T-cell (primary cell): ENCODE measurements at regions not wholly inside any gene's neighbourhood (a gene's known extent, or its start where the extent isn't known, plus 50 kb on each side); places are given as distances from the start of the nearest gene placed in this dataset.

ENCODE experiments used
- ATAC-seq, 4 experiments: fragments of 200-7000 bp in 3 of 4; fragments of 150-1000 bp in 1 of 4; cut with Tn5 transposase; replicated peaks in 1 of 4; 1 replicate in 3 of 4; 2 replicates in 1 of 4; pipeline ENCODE4 v1.10.0; 2021; ENCODE audit warnings: moderate library complexity in 3 of 4, mild to moderate bottlenecking in 2 of 4, moderate number of reproducible peaks in 1 of 4
- CTCF ChIA-PET, 2 donors: fragments of 300-600 bp; sonication (Branson Sonifier 250); formaldehyde crosslinking; loops; one replicate each; lab custom pipeline; 2022; ENCODE audit warnings: antibody characterized with exemption in 2 of 2; lab: Charles Lee
- POLR2A ChIA-PET, 2 donors: fragments of 300-600 bp; sonication (Branson Sonifier 250); formaldehyde crosslinking; loops; one replicate each; lab custom pipeline; 2022; ENCODE audit warnings: antibody characterized with exemption in 2 of 2; lab: Charles Lee
- DNase-seq, 35 experiments: peaks; one replicate each; pipeline versions ENCODE4 v3.0.0 to v3.0.0-alpha.2; 2013 to 2023
- H3K27ac ChIP-seq: one replicate; pipeline ENCODE4 v1.5.1; 2013; ENCODE audit warnings: low read length
- H3K27me3 ChIP-seq, 2 experiments: replicated peaks in 1 of 2; 1 replicate in 1 of 2; 2 replicates in 1 of 2; pipeline versions ENCODE4 v1.6.1 to v1.7.0; 2013; ENCODE audit warnings: low read length in 1 of 2, mixed read lengths in 1 of 2; ENCODE audit not compliant: control insufficient read depth in 2 of 2, insufficient read depth in 2 of 2; ENCODE audit errors: extremely low read depth in 1 of 2
- H3K36me3 ChIP-seq, 2 donors: 1 replicate in 1 of 2; 2 replicates in 1 of 2; pipeline versions ENCODE4 v1.6.1 to v1.7.0; 2013; ENCODE audit warnings: low read length in 1 of 2; ENCODE audit not compliant: control insufficient read depth in 2 of 2, insufficient read depth in 1 of 2; ENCODE audit errors: extremely low read depth in 1 of 2
- H3K4me1 ChIP-seq, 2 experiments: 1 replicate in 1 of 2; 2 replicates in 1 of 2; pipeline versions ENCODE4 v1.6.1 to v1.7.0; 2013; ENCODE audit warnings: low read length in 2 of 2, mixed read lengths in 1 of 2; ENCODE audit not compliant: insufficient read depth in 2 of 2, control insufficient read depth in 1 of 2; ENCODE audit errors: extremely low read depth in 1 of 2
- H3K4me3 ChIP-seq, 2 donors: 1 replicate in 1 of 2; 2 replicates in 1 of 2; pipeline versions ENCODE4 v1.5.1 to v1.7.0; 2013; ENCODE audit warnings: mild to moderate bottlenecking in 2 of 2, low read length in 1 of 2, moderate library complexity in 1 of 2; ENCODE audit not compliant: control insufficient read depth in 1 of 2; ENCODE audit errors: extremely low read depth in 1 of 2
- H3K9me3 ChIP-seq: 2 replicates; pipeline ENCODE4 v1.7.0; 2013
- H3K27ac Mint-ChIP-seq, 2 donors: one replicate each; pipeline ENCODE4 v1.8.0; 2020 to 2021; ENCODE audit warnings: mild to moderate bottlenecking in 2 of 2, mixed read lengths in 2 of 2
- H3K27me3 Mint-ChIP-seq, 2 donors: one replicate each; pipeline ENCODE4 v1.8.0; 2021 to 2022; ENCODE audit warnings: mixed read lengths in 2 of 2
- H3K36me3 Mint-ChIP-seq: one replicate; pipeline ENCODE4 v1.8.0; 2021; ENCODE audit warnings: mixed read lengths
- H3K4me1 Mint-ChIP-seq, 3 donors: one replicate each; pipeline ENCODE4 v1.8.0; 2020 to 2022; ENCODE audit warnings: mixed read lengths in 3 of 3, mild to moderate bottlenecking in 1 of 3
- H3K4me3 Mint-ChIP-seq, 3 donors: one replicate each; pipeline ENCODE4 v1.8.0; 2020 to 2022; ENCODE audit warnings: mild to moderate bottlenecking in 3 of 3, mixed read lengths in 3 of 3, moderate library complexity in 3 of 3
- H3K9me3 Mint-ChIP-seq, 3 donors: one replicate each; pipeline ENCODE4 v1.8.0; 2020 to 2022; ENCODE audit warnings: mixed read lengths in 3 of 3
- WGBS: methylation state at CpG from one replicate; pipeline ENCODE4 v1.1.5; 2013; ENCODE audit warnings: missing lambda C conversion rate; ENCODE audit not compliant: insufficient coverage; 5-methylcytosine and 5-hydroxymethylcytosine counted together

DNA sequence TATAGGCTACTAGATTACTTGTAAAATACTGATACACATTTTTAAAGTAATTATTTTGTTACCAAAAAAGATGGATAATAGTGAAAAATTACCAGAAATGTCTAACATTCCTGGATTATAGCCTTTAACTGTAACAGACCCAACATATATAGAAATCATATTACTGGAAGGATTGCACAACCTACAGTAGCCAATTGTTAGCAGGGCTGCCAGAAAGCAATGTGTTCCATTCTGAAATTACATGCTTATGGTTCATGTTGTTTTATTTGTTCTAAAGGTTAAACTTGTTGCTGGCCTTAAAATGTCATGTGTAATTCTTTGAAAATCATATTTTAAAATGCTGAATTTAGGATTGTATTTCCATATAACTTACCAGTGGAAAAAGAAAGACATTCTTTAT, 793.6 kb upstream of the ACVR2A start:
- no peaks in the 10 kb centered on the region for H3K36me3 Mint-ChIP-seq
- H3K4me1 Mint-ChIP-seq = no peaks in the 10 kb centered on the region
- no peak for ATAC-seq
- no peak overlapping the region for H3K4me3 ChIP-seq
- ChIA-PET POLR2A (no interaction called here), CTCF (no interaction called here)
- H3K27ac Mint-ChIP-seq = no peak overlapping the region
- peaks cover 0 to 4% of the 10 kb centered on the region in 2 experiments for H3K27me3 ChIP-seq
- no peaks in the 10 kb centered on the region for H3K36me3 ChIP-seq
- H3K27me3 Mint-ChIP-seq = peaks cover 0 to 6% of the 10 kb centered on the region in 2 donors
- H3K9me3 ChIP-seq = no peaks in the 10 kb centered on the region
- no peak for DNase-seq
- H3K4me3 Mint-ChIP-seq = no peak overlapping the region
- no peaks in the 10 kb centered on the region for H3K4me1 ChIP-seq
- no peak overlapping the region for H3K27ac ChIP-seq
- H3K9me3 Mint-ChIP-seq = no peaks in the 10 kb centered on the region

DNA sequence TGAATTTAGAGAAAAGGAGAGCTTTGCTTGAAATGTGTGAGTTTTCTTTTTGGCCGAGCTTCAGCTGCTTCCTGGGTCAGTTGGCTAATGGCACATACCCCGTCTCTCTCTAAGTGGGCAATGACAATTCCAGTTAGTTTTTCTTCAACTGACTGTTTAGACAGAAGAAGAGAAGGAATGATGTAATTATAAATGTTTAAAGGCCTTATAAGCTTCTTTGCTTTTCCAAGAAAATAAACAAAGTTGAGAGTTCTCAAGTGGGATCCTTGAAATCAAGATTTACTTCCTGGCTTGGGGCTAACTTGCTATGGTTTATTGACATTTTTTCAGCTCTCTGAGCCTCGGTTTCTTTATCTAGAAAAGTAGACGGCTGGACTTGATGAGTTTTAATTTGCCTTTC, 794.9 kb upstream of the ACVR2A start:
- ATAC-seq (no peak), DNase-seq (no peak)
- Histone ChIP-seq H3K9me3 (no peaks in the 10 kb centered on the region), H3K4me1 (no peaks in the 10 kb centered on the region), H3K27me3 (peaks cover 0 to 4% of the 10 kb centered on the region in 2 experiments), H3K4me3 (no peak overlapping the region), H3K27ac (no peak overlapping the region), H3K36me3 (no peaks in the 10 kb centered on the region)
- Mint-ChIP-seq H3K36me3 (no peaks in the 10 kb centered on the region), H3K4me3 (no peak overlapping the region), H3K4me1 (peaks cover 0 to 2% (median 0%) of the 10 kb centered on the region in 3 donors), H3K9me3 (no peaks in the 10 kb centered on the region), H3K27ac (no peak overlapping the region), H3K27me3 (peaks cover 0 to 6% of the 10 kb centered on the region in 2 donors)
- WGBS = 90% methylated on average over 2 of the region's 4 CpGs
- POLR2A ChIA-PET = no interaction called here
- CTCF ChIA-PET = interaction anchor here (0.6 to 3.6 kb wide), 2 partner anchors 17 to 861 kb away, joined by 3 to 27 read pairs; no protein-coding TSS in a partner anchor

DNA sequence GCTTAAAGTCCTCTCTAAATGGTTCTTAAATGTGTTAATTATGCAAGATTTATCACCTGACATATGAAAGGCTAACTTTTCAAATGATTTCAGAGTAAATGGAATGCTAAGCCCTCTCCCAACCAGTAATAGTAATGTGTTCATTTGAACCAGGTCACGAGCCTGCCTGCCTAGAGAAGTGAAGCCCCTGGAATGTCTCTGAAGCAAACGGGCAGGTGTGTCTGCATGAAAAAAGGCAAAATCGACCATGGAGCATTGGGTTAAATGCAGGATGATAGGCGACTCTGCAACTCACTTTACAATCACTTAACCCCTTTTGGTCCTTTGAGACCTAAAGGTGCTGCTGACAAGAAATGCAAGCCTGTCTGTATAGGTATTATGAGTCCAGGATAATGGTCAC, 798.4 kb upstream of the ACVR2A start:
- ChIA-PET POLR2A (no interaction called here), CTCF (interaction anchor here (0.7 to 3.6 kb wide), 6 partner anchors 9 to 1985 kb away, joined by 3 to 27 read pairs (median 4); no protein-coding TSS in a partner anchor)
- Mint-ChIP-seq H3K4me1 (peaks cover 0 to 2% (median 0%) of the 10 kb centered on the region in 3 donors), H3K27ac (no peak overlapping the region), H3K36me3 (no peaks in the 10 kb centered on the region), H3K9me3 (no peaks in the 10 kb centered on the region), H3K27me3 (no peaks in the 10 kb centered on the region), H3K4me3 (no peak overlapping the region)
- no CpG with 5 or more reads among the region's 4 CpGs for WGBS
- Histone ChIP-seq H3K27me3 (no peaks in the 10 kb centered on the region), H3K9me3 (no peaks in the 10 kb centered on the region), H3K4me1 (no peaks in the 10 kb centered on the region), H3K36me3 (no peaks in the 10 kb centered on the region), H3K4me3 (no peak overlapping the region), H3K27ac (no peak overlapping the region)
- ATAC-seq = no peak
- no peak for DNase-seq

DNA sequence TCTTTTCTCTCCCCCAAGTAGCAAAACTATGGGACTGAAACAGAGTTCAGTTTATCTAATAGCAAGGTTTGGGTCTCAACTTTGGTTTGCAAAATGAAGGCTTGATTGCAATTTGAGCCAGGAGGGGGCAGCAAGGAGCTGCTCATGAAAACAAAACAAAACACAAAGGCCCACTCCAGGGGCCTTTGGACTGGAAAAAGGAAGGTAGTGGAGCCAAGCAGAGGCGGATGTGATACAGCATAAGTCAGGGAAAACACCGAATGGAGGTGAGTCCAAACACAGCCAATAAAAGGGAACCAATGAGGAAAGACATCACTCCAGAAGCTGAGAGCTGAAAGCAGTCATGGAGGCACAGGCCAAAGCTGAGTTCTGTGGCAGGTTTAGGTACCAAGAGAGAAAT, 799.7 kb upstream of the ACVR2A start:
- peak overlapping the region in 1 of 2 donors; percentile 20 for H3K27ac Mint-ChIP-seq
- no peaks in the 10 kb centered on the region for H3K36me3 ChIP-seq
- DNase-seq (peak in 25 of 35 experiments; percentile 0 to 49 (median 12)), ATAC-seq (no peak)
- peaks cover 0 to 2% (median 0%) of the 10 kb centered on the region in 3 donors for H3K4me1 Mint-ChIP-seq
- H3K36me3 Mint-ChIP-seq = no peaks in the 10 kb centered on the region
- H3K9me3 ChIP-seq = no peaks in the 10 kb centered on the region
- H3K27me3 Mint-ChIP-seq = no peaks in the 10 kb centered on the region
- no peak overlapping the region for H3K27ac ChIP-seq
- CTCF ChIA-PET = interaction anchor here (0.5 to 4.3 kb wide), 10 partner anchors 44 to 1462 kb away, joined by 3 to 73 read pairs (median 4); no protein-coding TSS in a partner anchor
- WGBS = 37% methylated on average over 2 of the region's 2 CpGs
- H3K4me3 Mint-ChIP-seq = no peak overlapping the region
- H3K27me3 ChIP-seq = no peaks in the 10 kb centered on the region
- no peak overlapping the region for H3K4me3 ChIP-seq
- POLR2A ChIA-PET = interaction anchor here in 1 of 2 donors (0.7 kb wide), 1 partner anchor 96 kb away, joined by 3 read pairs; no protein-coding TSS in a partner anchor
- H3K4me1 ChIP-seq = no peaks in the 10 kb centered on the region
- H3K9me3 Mint-ChIP-seq = no peaks in the 10 kb centered on the region

- no peaks in the 10 kb centered on the region for H3K4me1 ChIP-seq
- no peaks in the 10 kb centered on the region for H3K9me3 ChIP-seq
- Mint-ChIP-seq H3K36me3 (no peaks in the 10 kb centered on the region), H3K27me3 (peaks cover 0 to 5% of the 10 kb centered on the region in 2 donors), H3K27ac (no peak overlapping the region), H3K4me1 (peaks cover 0 to 6% (median 5%) of the 10 kb centered on the region in 3 donors), H3K9me3 (no peaks in the 10 kb centered on the region), H3K4me3 (no peak overlapping the region)
- H3K27ac ChIP-seq = no peak overlapping the region
- ChIA-PET POLR2A (no interaction called here), CTCF (interaction anchor here in 1 of 2 donors (1.4 kb wide), 1 partner anchor 870 kb away, joined by 9 read pairs; no protein-coding TSS in a partner anchor)
- no peak for ATAC-seq
- H3K27me3 ChIP-seq = no peaks in the 10 kb centered on the region
- WGBS = no CpG with 5 or more reads among the region's 1 CpG
- H3K36me3 ChIP-seq = no peaks in the 10 kb centered on the region
- no peak overlapping the region for H3K4me3 ChIP-seq
- DNase-seq = no peak
Observed at GRCh38 chr2:147041121-147041494, 803.7 kb upstream of the ACVR2A start.

- CTCF ChIA-PET = interaction anchor here (0.7 to 1.4 kb wide), 2 partner anchors 644 to 871 kb away, joined by 9 read pairs; no protein-coding TSS in a partner anchor
- Mint-ChIP-seq H3K4me1 (peaks cover 0 to 6% (median 5%) of the 10 kb centered on the region in 3 donors), H3K27me3 (peaks cover 0 to 8% of the 10 kb centered on the region in 2 donors), H3K36me3 (no peaks in the 10 kb centered on the region), H3K4me3 (no peak overlapping the region), H3K9me3 (no peaks in the 10 kb centered on the region), H3K27ac (no peak overlapping the region)
- Histone ChIP-seq H3K9me3 (no peaks in the 10 kb centered on the region), H3K4me1 (no peaks in the 10 kb centered on the region), H3K4me3 (no peak overlapping the region), H3K36me3 (no peaks in the 10 kb centered on the region), H3K27me3 (no peaks in the 10 kb centered on the region), H3K27ac (no peak overlapping the region)
- WGBS = no CpG with 5 or more reads among the region's 1 CpG
- POLR2A ChIA-PET = no interaction called here
- ATAC-seq (no peak), DNase-seq (no peak)
Observed at GRCh38 chr2:147040298-147041120, 804.3 kb upstream of the ACVR2A start.
